ENCODE measurements at regions not wholly inside any gene's neighbourhood (a gene's known extent, or its start where the extent isn't known, plus 50 kb on each side); places are given as distances from the start of the nearest gene placed in this dataset.
A peak's percentile ranks its signal among the peaks of the same experiment; 100 is the strongest.

GRCh38 chr2:190809876-190810525 is 70.6 kb upstream of the GLS start:
- ATAC-seq (ENCODE audit: low FRiP score in 2 of 2) (peak in 1 of 2 donors; percentile 15), DNase-seq (no peak)
- no peaks in the 10 kb centered on the region for H3K36me3 ChIP-seq
- TF ChIP-seq EP300 (IDR thresholded peaks at IDR 0.05): no peak
- TF ChIP-seq POLR2A (IDR thresholded peaks at IDR 0.05): no peak
- TF ChIP-seq, protein P1, sequence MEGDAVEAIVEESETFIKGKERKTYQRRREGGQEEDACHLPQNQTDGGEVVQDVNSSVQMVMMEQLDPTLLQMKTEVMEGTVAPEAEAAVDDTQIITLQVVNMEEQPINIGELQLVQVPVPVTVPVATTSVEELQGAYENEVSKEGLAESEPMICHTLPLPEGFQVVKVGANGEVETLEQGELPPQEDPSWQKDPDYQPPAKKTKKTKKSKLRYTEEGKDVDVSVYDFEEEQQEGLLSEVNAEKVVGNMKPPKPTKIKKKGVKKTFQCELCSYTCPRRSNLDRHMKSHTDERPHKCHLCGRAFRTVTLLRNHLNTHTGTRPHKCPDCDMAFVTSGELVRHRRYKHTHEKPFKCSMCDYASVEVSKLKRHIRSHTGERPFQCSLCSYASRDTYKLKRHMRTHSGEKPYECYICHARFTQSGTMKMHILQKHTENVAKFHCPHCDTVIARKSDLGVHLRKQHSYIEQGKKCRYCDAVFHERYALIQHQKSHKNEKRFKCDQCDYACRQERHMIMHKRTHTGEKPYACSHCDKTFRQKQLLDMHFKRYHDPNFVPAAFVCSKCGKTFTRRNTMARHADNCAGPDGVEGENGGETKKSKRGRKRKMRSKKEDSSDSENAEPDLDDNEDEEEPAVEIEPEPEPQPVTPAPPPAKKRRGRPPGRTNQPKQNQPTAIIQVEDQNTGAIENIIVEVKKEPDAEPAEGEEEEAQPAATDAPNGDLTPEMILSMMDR (IDR thresholded peaks at IDR 0.05): no peak
- TF ChIP-seq POLR2AphosphoS5 (IDR thresholded peaks at IDR 0.05): no peak
- peak overlapping the region in 3 of 4 donors; percentile 19 to 68 (median 46) for H3K27ac ChIP-seq
- WGBS, 2 donors: 69 to 100% methylated on average over 4 of the region's 4 CpGs
- H3K9me3 ChIP-seq: no peaks in the 10 kb centered on the region
- H3K27me3 ChIP-seq: no peaks in the 10 kb centered on the region
- H3K4me3 ChIP-seq: peak overlapping the region in 1 of 4 donors; percentile 11
- peaks cover 0 to 20% (median 6%) of the 10 kb centered on the region in 4 donors for H3K4me1 ChIP-seq

GRCh38 chr2:190810981-190811587 is 69.5 kb upstream of the GLS start:
- Histone ChIP-seq H3K27me3 (no peaks in the 10 kb centered on the region), H3K4me3 (peak overlapping the region in 2 of 4 donors; percentile 11 to 22), H3K36me3 (no peaks in the 10 kb centered on the region), H3K27ac (peak overlapping the region in 3 of 4 donors; percentile 6 to 68 (median 46)), H3K4me1 (peaks cover 0 to 12% (median 6%) of the 10 kb centered on the region in 4 donors), H3K9me3 (no peaks in the 10 kb centered on the region)
- WGBS, 2 donors: 70 to 83% methylated on average over 5 of the region's 5 CpGs
- TF ChIP-seq, protein P1 (IDR thresholded peaks at IDR 0.05): no peak
- TF ChIP-seq POLR2A (IDR thresholded peaks at IDR 0.05): no peak
- no peak for TF ChIP-seq POLR2AphosphoS5 (IDR thresholded peaks at IDR 0.05)
- no peak for TF ChIP-seq EP300 (IDR thresholded peaks at IDR 0.05)
- ATAC-seq (ENCODE audit: low FRiP score in 2 of 2): no peak
- no peak for DNase-seq

DNA sequence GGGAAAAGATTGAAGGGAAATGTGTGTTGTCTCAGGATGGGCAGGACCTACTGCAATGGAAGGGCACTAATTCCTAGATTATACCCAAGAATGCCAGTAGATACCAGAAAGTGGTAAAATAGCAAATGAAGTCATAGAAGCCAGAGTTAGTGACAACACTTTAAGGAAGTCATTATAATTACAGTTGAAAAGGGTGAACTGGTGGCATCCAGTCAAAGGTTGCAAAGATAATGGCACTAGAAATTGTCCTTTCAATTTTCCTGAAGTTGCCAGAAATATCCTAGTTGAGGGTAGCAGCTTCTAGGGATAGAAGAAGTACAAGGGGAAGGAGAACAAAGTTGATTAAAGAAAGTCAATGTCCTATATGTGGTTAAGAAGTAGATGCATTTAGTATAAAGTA is 68.8 kb upstream of the GLS start:
- H3K36me3 ChIP-seq: no peaks in the 10 kb centered on the region
- no peak for ATAC-seq (ENCODE audit: low FRiP score in 2 of 2)
- H3K4me3 ChIP-seq: peak overlapping the region in 2 of 4 donors; percentile 11 to 22
- TF ChIP-seq, protein P1 (IDR thresholded peaks at IDR 0.05): no peak
- no peak for TF ChIP-seq POLR2A (IDR thresholded peaks at IDR 0.05)
- no peak for TF ChIP-seq POLR2AphosphoS5 (IDR thresholded peaks at IDR 0.05)
- no peak for TF ChIP-seq EP300 (IDR thresholded peaks at IDR 0.05)
- H3K4me1 ChIP-seq: peaks cover 0 to 9% (median 6%) of the 10 kb centered on the region in 4 donors
- peak overlapping the region in 3 of 4 donors; percentile 6 to 68 (median 46) for H3K27ac ChIP-seq
- no peaks in the 10 kb centered on the region for H3K27me3 ChIP-seq
- H3K9me3 ChIP-seq: no peaks in the 10 kb centered on the region
- DNase-seq: no peak

GRCh38 chr2:190812506-190813294 is 67.9 kb upstream of the GLS start:
- ATAC-seq (ENCODE audit: low FRiP score in 2 of 2): peak in 1 of 2 donors; percentile 13
- no peaks in the 10 kb centered on the region for H3K36me3 ChIP-seq
- H3K4me3 ChIP-seq: peak overlapping the region in 2 of 4 donors; percentile 15 to 22
- WGBS, 2 donors: 70 to 84% methylated on average over 5 of the region's 5 CpGs
- DNase-seq: no peak
- H3K4me1 ChIP-seq: peaks cover 0 to 9% (median 5%) of the 10 kb centered on the region in 4 donors
- H3K27ac ChIP-seq: peak overlapping the region in 3 of 4 donors; percentile 6 to 49 (median 46)
- H3K27me3 ChIP-seq: no peaks in the 10 kb centered on the region
- TF ChIP-seq POLR2A (IDR thresholded peaks at IDR 0.05) (no peak), EP300 (IDR thresholded peaks at IDR 0.05) (no peak)
- TF ChIP-seq, protein P1 (IDR thresholded peaks at IDR 0.05): no peak
- no peaks in the 10 kb centered on the region for H3K9me3 ChIP-seq
